Ishikawa (cell line): ENCODE measurements at regions not wholly inside any gene's neighbourhood (a gene's known extent, or its start where the extent isn't known, plus 50 kb on each side); places are given as distances from the start of the nearest gene placed in this dataset.

ENCODE experiments used
- CEBPB ChIP-seq: IDR thresholded peaks from 2 replicates; pipeline ENCODE4 v1.6.1; 2012
- CREB1 ChIP-seq: IDR thresholded peaks from 2 replicates; pipeline ENCODE4 v1.6.1; 2012; ENCODE audit warnings: low read depth
- EGR1 ChIP-seq: IDR thresholded peaks from 2 replicates; pipeline ENCODE4 v1.6.1; 2012
- EP300 ChIP-seq: IDR thresholded peaks from 2 replicates; pipeline ENCODE4 v1.6.1; 2012; ENCODE audit warnings: borderline replicate concordance
- FOXM1 ChIP-seq: IDR thresholded peaks from 2 replicates; pipeline ENCODE4 v1.6.1; 2012; ENCODE audit warnings: low read depth, borderline replicate concordance
- NFIC ChIP-seq: IDR thresholded peaks from 2 replicates; pipeline ENCODE4 v1.6.1; 2012
- RAD21 ChIP-seq: IDR thresholded peaks from 2 replicates; pipeline ENCODE4 v1.6.1; 2012; ENCODE audit warnings: low read depth
- TAF1 ChIP-seq: IDR thresholded peaks from 2 replicates; pipeline ENCODE4 v1.6.1; 2012; ENCODE audit warnings: low read depth, mild to moderate bottlenecking
- TCF12 ChIP-seq: IDR thresholded peaks from 2 replicates; pipeline ENCODE4 v1.6.1; 2012; ENCODE audit warnings: low read depth
- TEAD4 ChIP-seq: IDR thresholded peaks from 2 replicates; pipeline ENCODE4 v1.6.1; 2012
- YY1 ChIP-seq: IDR thresholded peaks from 2 replicates; pipeline ENCODE4 v1.6.1; 2012; ENCODE audit warnings: low read depth
- ZBTB7A ChIP-seq: IDR thresholded peaks from 2 replicates; pipeline ENCODE4 v1.6.1; 2012; ENCODE audit warnings: low read depth
- TF ChIP-seq, protein P1 (sequence below): IDR thresholded peaks from 2 replicates; pipeline ENCODE4 v1.6.1; 2012; ENCODE audit warnings: low read depth, mild to moderate bottlenecking
- TF ChIP-seq, protein P2 (sequence below): IDR thresholded peaks from 2 replicates; pipeline ENCODE4 v1.6.1; 2012
- TF ChIP-seq, protein P3 (sequence below): IDR thresholded peaks from 2 replicates; pipeline ENCODE4 v1.6.1; 2012

DNA sequence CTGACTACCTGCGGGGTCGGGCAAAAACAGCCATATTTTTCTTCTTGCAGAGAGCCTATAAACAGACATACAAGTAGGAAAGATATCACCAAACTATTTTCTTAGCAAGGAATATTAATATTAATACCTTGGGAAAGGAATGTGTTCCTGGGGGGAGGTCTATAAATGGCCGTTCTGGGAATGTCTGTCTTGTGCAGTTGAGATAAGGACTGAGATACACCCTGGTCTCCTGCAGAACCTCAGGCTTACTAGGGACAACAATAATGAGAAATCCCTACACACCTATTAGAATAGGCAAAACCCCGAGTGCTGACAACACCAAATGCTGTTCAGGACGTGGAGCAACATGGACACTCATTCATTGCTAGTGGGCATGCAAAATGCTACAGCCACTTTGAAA lies 297.2 kb downstream of the DRD1 start:
- TF ChIP-seq RAD21 = no peak
- TF ChIP-seq NFIC = no peak
- TF ChIP-seq, protein P1, sequence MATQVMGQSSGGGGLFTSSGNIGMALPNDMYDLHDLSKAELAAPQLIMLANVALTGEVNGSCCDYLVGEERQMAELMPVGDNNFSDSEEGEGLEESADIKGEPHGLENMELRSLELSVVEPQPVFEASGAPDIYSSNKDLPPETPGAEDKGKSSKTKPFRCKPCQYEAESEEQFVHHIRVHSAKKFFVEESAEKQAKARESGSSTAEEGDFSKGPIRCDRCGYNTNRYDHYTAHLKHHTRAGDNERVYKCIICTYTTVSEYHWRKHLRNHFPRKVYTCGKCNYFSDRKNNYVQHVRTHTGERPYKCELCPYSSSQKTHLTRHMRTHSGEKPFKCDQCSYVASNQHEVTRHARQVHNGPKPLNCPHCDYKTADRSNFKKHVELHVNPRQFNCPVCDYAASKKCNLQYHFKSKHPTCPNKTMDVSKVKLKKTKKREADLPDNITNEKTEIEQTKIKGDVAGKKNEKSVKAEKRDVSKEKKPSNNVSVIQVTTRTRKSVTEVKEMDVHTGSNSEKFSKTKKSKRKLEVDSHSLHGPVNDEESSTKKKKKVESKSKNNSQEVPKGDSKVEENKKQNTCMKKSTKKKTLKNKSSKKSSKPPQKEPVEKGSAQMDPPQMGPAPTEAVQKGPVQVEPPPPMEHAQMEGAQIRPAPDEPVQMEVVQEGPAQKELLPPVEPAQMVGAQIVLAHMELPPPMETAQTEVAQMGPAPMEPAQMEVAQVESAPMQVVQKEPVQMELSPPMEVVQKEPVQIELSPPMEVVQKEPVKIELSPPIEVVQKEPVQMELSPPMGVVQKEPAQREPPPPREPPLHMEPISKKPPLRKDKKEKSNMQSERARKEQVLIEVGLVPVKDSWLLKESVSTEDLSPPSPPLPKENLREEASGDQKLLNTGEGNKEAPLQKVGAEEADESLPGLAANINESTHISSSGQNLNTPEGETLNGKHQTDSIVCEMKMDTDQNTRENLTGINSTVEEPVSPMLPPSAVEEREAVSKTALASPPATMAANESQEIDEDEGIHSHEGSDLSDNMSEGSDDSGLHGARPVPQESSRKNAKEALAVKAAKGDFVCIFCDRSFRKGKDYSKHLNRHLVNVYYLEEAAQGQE = no peak
- TF ChIP-seq TAF1 = no peak
- TF ChIP-seq YY1 = no peak
- no peak for TF ChIP-seq TEAD4
- TF ChIP-seq ZBTB7A = no peak
- no peak for TF ChIP-seq CEBPB
- TF ChIP-seq, protein P2, sequence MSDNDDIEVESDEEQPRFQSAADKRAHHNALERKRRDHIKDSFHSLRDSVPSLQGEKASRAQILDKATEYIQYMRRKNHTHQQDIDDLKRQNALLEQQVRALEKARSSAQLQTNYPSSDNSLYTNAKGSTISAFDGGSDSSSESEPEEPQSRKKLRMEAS = no peak
- no peak for TF ChIP-seq FOXM1

DNA sequence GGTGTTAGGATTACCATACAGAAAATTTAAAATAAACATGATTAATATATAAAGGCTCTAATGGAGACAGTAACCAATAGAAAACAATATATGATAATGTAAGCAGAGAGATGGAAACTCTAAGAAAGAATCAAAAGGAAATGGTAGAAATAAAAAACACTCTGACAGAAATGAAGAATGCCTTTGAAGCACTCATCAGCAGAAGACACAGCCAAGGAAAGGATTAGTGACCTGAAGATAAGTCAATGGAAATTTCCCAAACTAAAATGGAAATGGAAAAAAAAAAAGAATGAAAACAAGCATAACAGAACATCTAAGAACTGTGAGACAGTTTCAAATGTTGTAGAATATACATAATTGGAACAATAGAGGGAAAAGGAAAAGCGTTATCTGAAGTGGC lies 302.6 kb downstream of the DRD1 start:
- no peak for TF ChIP-seq EGR1
- no peak for TF ChIP-seq TAF1
- TF ChIP-seq CREB1 = no peak
- TF ChIP-seq ZBTB7A = no peak
- no peak for TF ChIP-seq CEBPB
- TF ChIP-seq EP300 = no peak
- no peak for TF ChIP-seq TCF12

DNA sequence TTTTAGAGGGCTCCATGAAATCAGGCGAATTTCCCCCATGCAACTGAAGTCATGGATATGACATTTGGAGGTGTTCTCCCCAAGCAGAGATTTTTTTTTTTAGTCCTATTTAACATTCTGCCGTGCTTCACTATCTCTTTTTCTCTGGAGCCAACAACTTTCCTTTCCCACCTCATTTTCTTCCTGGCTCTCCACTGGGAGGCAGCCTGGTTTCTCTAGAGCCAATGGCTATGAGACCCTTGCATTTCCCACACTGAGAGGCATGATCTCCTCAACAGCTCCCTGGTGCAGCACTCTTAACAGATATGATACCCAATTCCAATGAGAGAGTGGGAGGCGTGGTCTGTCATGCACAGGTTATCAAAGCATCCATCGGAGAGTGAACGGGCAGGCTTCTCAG lies 310.8 kb downstream of the DRD1 start:
- TF ChIP-seq FOXM1 (no peak), RAD21 (no peak), TEAD4 (no peak), TAF1 (no peak), YY1 (no peak), NFIC (no peak), TCF12 (no peak), ZBTB7A (no peak), CEBPB (no peak)
- TF ChIP-seq, protein P1 = no peak
- TF ChIP-seq, protein P3, sequence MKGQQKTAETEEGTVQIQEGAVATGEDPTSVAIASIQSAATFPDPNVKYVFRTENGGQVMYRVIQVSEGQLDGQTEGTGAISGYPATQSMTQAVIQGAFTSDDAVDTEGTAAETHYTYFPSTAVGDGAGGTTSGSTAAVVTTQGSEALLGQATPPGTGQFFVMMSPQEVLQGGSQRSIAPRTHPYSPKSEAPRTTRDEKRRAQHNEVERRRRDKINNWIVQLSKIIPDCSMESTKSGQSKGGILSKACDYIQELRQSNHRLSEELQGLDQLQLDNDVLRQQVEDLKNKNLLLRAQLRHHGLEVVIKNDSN = no peak
- TF ChIP-seq, protein P2 = no peak

DNA sequence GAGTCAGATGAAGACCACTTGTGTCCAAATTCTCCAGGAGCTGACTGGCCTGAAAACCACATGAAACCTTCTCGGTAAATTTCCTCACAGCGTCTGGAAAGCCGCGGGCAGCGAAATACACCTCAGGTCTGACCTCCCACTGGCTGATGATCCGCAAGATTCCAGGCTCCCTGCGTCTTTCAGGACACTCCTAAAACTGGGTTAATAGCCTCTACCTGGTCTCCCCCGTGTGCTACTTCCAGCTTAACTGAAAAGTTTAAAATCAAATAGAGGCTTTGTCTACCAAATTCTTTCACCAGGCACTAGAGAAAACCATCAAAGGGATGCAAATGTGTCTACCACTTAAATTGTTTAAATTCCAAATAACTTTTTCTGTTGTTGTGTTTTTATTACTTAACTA lies 312.6 kb downstream of the DRD1 start:
- TF ChIP-seq ZBTB7A = no peak
- no peak for TF ChIP-seq EP300
- TF ChIP-seq, protein P1 = no peak
- no peak for TF ChIP-seq CREB1
- no peak for TF ChIP-seq TCF12
- TF ChIP-seq TEAD4 = no peak
- TF ChIP-seq TAF1 = no peak
- no peak for TF ChIP-seq EGR1
- TF ChIP-seq, protein P2 = no peak
- TF ChIP-seq CEBPB = no peak
- no peak for TF ChIP-seq FOXM1

DNA sequence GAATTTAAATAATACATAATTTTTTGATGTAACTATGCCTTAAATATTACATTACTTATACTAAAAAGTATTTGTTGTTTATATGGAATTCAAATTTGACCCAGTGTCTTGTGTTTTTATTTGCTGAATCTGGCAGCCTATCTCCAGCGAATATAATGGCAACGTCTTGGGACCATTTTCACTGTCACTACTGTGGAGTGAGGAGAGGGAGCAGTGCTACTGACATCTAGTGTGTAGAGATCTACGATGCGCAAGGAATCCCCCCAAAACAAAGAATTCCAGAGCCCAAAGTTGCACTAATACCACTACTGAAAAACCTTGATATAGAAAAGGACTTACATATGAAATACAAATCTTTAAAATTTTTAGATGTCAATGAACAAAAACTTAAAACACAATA lies 314.4 kb downstream of the DRD1 start:
- TF ChIP-seq TEAD4 (no peak), ZBTB7A (no peak), TCF12 (no peak), EP300 (no peak), NFIC (no peak), TAF1 (no peak), EGR1 (no peak), FOXM1 (no peak), RAD21 (no peak), CREB1 (no peak), CEBPB (no peak), YY1 (no peak)
- TF ChIP-seq, protein P2 = no peak
- TF ChIP-seq, protein P1 = no peak
- TF ChIP-seq, protein P3 = no peak
